ENCODE measurements at regions not wholly inside any gene's neighbourhood (a gene's known extent, or its start where the extent isn't known, plus 50 kb on each side); places are given as distances from the start of the nearest gene placed in this dataset.

- TF ChIP-seq GATA3 (IDR thresholded peaks at IDR 0.05; ENCODE audit: low read depth, low read length) (no peak), GATA2 (IDR thresholded peaks at IDR 0.05; ENCODE audit: low read depth, low read length) (no peak)
Measured at GRCh38 chr22:27684901-27685300, 116.7 kb downstream of the MN1 start.
